IMR-90 (cell line): ENCODE measurements at regions not wholly inside any gene's neighbourhood (a gene's known extent, or its start where the extent isn't known, plus 50 kb on each side); places are given as distances from the start of the nearest gene placed in this dataset.

ENCODE experiments used
- BHLHE40 ChIP-seq: fragments of 150-350 bp; IDR thresholded peaks from 2 replicates; pipeline ENCODE4 v1.6.1; 2016; ENCODE audit warnings: mild to moderate bottlenecking, low read depth, low read length
- CEBPB ChIP-seq: IDR thresholded peaks from 2 replicates; pipeline ENCODE4 v1.6.1; 2012; ENCODE audit warnings: low read depth, low read length, improper control_type of control experiment
- CHD1 ChIP-seq: IDR thresholded peaks from 2 replicates; pipeline ENCODE4 v1.6.1; 2012; ENCODE audit warnings: low read depth, low read length, improper control_type of control experiment
- CTCF ChIP-seq: conservative IDR thresholded peaks from 2 replicates; pipeline ENCODE4 v1.5.1; 2012; ENCODE audit warnings: mild to moderate bottlenecking, low read depth, low read length, improper control_type of control experiment
- ELK1 ChIP-seq: fragments of 150-350 bp; IDR thresholded peaks from 2 replicates; pipeline ENCODE4 v1.6.1; 2016; ENCODE audit warnings: low read depth, mild to moderate bottlenecking, low read length, moderate library complexity, borderline replicate concordance
- MAFK ChIP-seq: IDR thresholded peaks from 2 replicates; pipeline ENCODE4 v1.6.1; 2012; ENCODE audit warnings: low read depth, low read length, improper control_type of control experiment
- MAZ ChIP-seq: IDR thresholded peaks from 2 replicates; pipeline ENCODE4 v1.6.1; 2012; ENCODE audit warnings: low read depth, mild to moderate bottlenecking, low read length, improper control_type of control experiment, moderate library complexity, borderline replicate concordance
- POLR2A ChIP-seq: IDR thresholded peaks from 2 replicates; pipeline ENCODE4 v1.6.1; 2012; ENCODE audit warnings: mild to moderate bottlenecking, low read depth, low read length
- RAD21 ChIP-seq: IDR thresholded peaks from 2 replicates; pipeline ENCODE4 v1.6.1; 2012; ENCODE audit warnings: low read length, improper control_type of control experiment
- SMC3 ChIP-seq: fragments of 150-350 bp; IDR thresholded peaks from 2 replicates; pipeline ENCODE4 v1.6.1; 2016; ENCODE audit warnings: low read depth, mild to moderate bottlenecking, antibody characterized with exemption, low read length, moderate library complexity
- TF ChIP-seq, protein P1 (sequence below): fragments of 150-350 bp; IDR thresholded peaks from 2 replicates; pipeline ENCODE4 v1.6.1; 2017; ENCODE audit warnings: mild to moderate bottlenecking, antibody characterized with exemption, low read length, low read depth

DNA sequence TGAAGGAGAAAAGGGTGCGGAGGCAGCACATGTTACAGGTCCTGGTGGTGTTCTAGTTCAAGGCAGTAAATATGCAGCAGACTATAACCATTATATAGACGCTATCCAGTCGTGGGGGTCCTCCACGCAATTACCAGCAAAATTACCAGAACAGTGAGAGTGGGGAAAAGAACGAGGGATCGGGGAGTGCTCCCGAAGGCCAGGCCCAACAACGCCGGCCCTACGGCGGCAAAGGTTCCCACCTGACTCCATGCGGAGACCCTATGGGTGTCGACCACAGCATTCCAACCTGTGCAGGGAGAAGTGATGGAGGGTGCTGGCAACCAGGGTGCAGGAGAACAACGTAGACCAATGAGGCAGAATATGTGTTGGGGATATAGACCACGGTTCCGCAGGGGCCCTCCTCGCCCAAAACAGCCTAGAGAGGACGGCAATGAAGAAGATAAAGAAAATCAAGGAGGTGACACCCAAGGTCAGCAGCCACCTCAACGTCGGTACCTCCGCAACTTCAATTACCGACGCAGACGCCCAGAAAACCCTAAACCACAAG lies 89.0 kb upstream of the TPM1 start:
- no peak for TF ChIP-seq CTCF
- no peak for TF ChIP-seq RAD21
- TF ChIP-seq POLR2A, result no peak
- no peak for TF ChIP-seq MAFK
- no peak for TF ChIP-seq MAZ
- TF ChIP-seq SMC3, result no peak
- no peak for TF ChIP-seq ELK1
- TF ChIP-seq BHLHE40, result no peak
- TF ChIP-seq, protein P1, sequence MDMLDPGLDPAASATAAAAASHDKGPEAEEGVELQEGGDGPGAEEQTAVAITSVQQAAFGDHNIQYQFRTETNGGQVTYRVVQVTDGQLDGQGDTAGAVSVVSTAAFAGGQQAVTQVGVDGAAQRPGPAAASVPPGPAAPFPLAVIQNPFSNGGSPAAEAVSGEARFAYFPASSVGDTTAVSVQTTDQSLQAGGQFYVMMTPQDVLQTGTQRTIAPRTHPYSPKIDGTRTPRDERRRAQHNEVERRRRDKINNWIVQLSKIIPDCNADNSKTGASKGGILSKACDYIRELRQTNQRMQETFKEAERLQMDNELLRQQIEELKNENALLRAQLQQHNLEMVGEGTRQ, result no peak
- TF ChIP-seq CEBPB, result no peak
- TF ChIP-seq CHD1, result no peak
